ENCODE measurements at regions not wholly inside any gene's neighbourhood (a gene's known extent, or its start where the extent isn't known, plus 50 kb on each side); places are given as distances from the start of the nearest gene placed in this dataset.

GRCh38 chr2:203585516-203585915, 50.4 kb upstream of the RAPH1 start:
- no peak for TF ChIP-seq CTCF (IDR thresholded peaks at IDR 0.05; ENCODE audit: low read depth, low read length)
- no peak for DNase-seq (ENCODE audit: extremely low read depth, low read depth)

- TF ChIP-seq CTCF (IDR thresholded peaks at IDR 0.05; ENCODE audit: low read depth, low read length), result no peak
- DNase-seq (ENCODE audit: extremely low read depth, low read depth), result no peak
Observed at GRCh38 chr2:203586206-203586605, 51.1 kb upstream of the RAPH1 start.

GRCh38 chr2:203586696-203587095, 51.6 kb upstream of the RAPH1 start:
- no peak for TF ChIP-seq CTCF (IDR thresholded peaks at IDR 0.05; ENCODE audit: low read depth, low read length)
- no peak for DNase-seq (ENCODE audit: extremely low read depth, low read depth)

- no peak for DNase-seq (ENCODE audit: extremely low read depth, low read depth)
- no peak for TF ChIP-seq CTCF (IDR thresholded peaks at IDR 0.05; ENCODE audit: low read depth, low read length)
Observed at GRCh38 chr2:203590496-203590895, 55.4 kb upstream of the RAPH1 start.

- no peak for TF ChIP-seq CTCF (IDR thresholded peaks at IDR 0.05; ENCODE audit: low read depth, low read length)
- no peak for DNase-seq (ENCODE audit: extremely low read depth, low read depth)
Observed at GRCh38 chr2:203591642-203592041, 56.5 kb upstream of the RAPH1 start.

GRCh38 chr2:203592470-203592869, 57.4 kb upstream of the RAPH1 start:
- DNase-seq (ENCODE audit: extremely low read depth, low read depth), result no peak
- no peak for TF ChIP-seq CTCF (IDR thresholded peaks at IDR 0.05; ENCODE audit: low read depth, low read length)

GRCh38 chr2:203594541-203594940, 59.4 kb upstream of the RAPH1 start:
- DNase-seq (ENCODE audit: extremely low read depth, low read depth), result no peak
- TF ChIP-seq CTCF (IDR thresholded peaks at IDR 0.05; ENCODE audit: low read depth, low read length), result no peak

Measured in AG09319 (cell line).